ENCODE measurements at regions not wholly inside any gene's neighbourhood (a gene's known extent, or its start where the extent isn't known, plus 50 kb on each side); places are given as distances from the start of the nearest gene placed in this dataset.
"Not testable (repeated sequence)": the region's sequence is repeated elsewhere in the genome, so short reads cannot be mapped to it uniquely, and the experiment has no call there.

DNA sequence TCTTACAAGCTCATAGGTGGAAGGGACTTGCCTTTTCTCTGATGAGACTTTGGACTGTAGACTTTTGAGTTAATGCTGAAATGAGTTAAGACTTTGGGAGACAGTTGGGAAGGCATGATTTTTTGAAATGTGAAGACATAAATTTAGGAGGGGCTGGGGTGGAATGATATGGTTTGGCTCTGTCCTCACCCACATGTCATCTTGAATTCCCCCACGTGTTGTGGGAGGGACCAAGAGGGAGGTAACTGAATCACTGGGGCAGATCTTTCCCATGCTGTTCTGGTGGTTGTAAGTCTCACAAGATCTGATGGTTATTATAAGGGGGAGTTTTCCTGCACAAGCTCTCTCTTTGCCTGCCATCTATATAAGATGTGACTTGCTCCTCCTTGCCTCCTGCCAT is 777.9 kb downstream of the CENPC start:
- Histone ChIP-seq H3K36me3 (no peaks in the 10 kb centered on the region), H3K4me1 (no peaks in the 10 kb centered on the region), H3K9me3 (no peaks in the 10 kb centered on the region), H3K4me3 (no peak overlapping the region), H3K27me3 (no peaks in the 10 kb centered on the region), H3K27ac (no peak overlapping the region)
- TF ChIP-seq POLR2A (IDR thresholded peaks at IDR 0.05): no peak
- TF ChIP-seq, protein P1, sequence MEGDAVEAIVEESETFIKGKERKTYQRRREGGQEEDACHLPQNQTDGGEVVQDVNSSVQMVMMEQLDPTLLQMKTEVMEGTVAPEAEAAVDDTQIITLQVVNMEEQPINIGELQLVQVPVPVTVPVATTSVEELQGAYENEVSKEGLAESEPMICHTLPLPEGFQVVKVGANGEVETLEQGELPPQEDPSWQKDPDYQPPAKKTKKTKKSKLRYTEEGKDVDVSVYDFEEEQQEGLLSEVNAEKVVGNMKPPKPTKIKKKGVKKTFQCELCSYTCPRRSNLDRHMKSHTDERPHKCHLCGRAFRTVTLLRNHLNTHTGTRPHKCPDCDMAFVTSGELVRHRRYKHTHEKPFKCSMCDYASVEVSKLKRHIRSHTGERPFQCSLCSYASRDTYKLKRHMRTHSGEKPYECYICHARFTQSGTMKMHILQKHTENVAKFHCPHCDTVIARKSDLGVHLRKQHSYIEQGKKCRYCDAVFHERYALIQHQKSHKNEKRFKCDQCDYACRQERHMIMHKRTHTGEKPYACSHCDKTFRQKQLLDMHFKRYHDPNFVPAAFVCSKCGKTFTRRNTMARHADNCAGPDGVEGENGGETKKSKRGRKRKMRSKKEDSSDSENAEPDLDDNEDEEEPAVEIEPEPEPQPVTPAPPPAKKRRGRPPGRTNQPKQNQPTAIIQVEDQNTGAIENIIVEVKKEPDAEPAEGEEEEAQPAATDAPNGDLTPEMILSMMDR (IDR thresholded peaks at IDR 0.05): no peak
- no peak for DNase-seq

DNA sequence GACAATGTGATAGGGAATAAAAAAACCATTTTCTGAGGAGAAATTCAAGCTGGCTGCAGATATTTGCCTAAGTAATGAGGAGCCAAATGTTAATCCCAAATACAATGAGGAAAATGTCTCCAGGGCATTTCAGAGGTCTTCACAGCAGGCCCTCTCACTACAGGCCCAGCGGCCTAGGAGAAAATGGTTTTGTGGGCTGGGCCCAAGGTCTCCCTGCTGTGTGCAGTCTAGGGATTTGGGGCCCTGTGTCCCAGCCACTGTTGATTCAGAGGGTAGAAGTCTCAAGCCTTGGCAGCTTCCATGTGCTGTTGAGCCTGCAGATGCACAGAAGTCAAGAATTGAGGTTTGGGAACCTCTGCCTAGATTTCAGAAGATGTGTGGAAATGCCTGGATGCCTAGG is 778.7 kb downstream of the CENPC start:
- Histone ChIP-seq H3K27me3 (no peaks in the 10 kb centered on the region), H3K27ac (no peak overlapping the region), H3K4me3 (no peak overlapping the region), H3K4me1 (no peaks in the 10 kb centered on the region), H3K36me3 (no peaks in the 10 kb centered on the region), H3K9me3 (no peaks in the 10 kb centered on the region)
- no peak for DNase-seq
- TF ChIP-seq, protein P1 (IDR thresholded peaks at IDR 0.05): no peak
- no peak for TF ChIP-seq POLR2A (IDR thresholded peaks at IDR 0.05)

- H3K4me1 ChIP-seq: no peaks in the 10 kb centered on the region
- no peaks in the 10 kb centered on the region for H3K27me3 ChIP-seq
- H3K9me3 ChIP-seq: no peaks in the 10 kb centered on the region
- no peak for TF ChIP-seq POLR2A (IDR thresholded peaks at IDR 0.05)
- TF ChIP-seq, protein P1 (IDR thresholded peaks at IDR 0.05): no peak
- H3K4me3 ChIP-seq: no peak overlapping the region
- no peak for DNase-seq
- no peak overlapping the region for H3K27ac ChIP-seq
- H3K36me3 ChIP-seq: no peaks in the 10 kb centered on the region
Observed at GRCh38 chr4:66750273-66750672, 795.0 kb downstream of the CENPC start.

- not testable (repeated sequence) for H3K4me3 ChIP-seq, H3K9me3 ChIP-seq, H3K27ac ChIP-seq, H3K27me3 ChIP-seq, H3K4me1 ChIP-seq, DNase-seq, H3K36me3 ChIP-seq
Observed at GRCh38 chr4:66746918-66747317, 798.4 kb downstream of the CENPC start.

GRCh38 chr4:66741081-66741480 is 804.2 kb downstream of the CENPC start:
- Histone ChIP-seq H3K4me3 (no peak overlapping the region), H3K4me1 (no peaks in the 10 kb centered on the region), H3K36me3 (no peaks in the 10 kb centered on the region), H3K9me3 (no peaks in the 10 kb centered on the region), H3K27me3 (no peaks in the 10 kb centered on the region), H3K27ac (no peak overlapping the region)
- no peak for DNase-seq
- TF ChIP-seq, protein P1 (IDR thresholded peaks at IDR 0.05): no peak
- TF ChIP-seq POLR2A (IDR thresholded peaks at IDR 0.05): no peak

DNA sequence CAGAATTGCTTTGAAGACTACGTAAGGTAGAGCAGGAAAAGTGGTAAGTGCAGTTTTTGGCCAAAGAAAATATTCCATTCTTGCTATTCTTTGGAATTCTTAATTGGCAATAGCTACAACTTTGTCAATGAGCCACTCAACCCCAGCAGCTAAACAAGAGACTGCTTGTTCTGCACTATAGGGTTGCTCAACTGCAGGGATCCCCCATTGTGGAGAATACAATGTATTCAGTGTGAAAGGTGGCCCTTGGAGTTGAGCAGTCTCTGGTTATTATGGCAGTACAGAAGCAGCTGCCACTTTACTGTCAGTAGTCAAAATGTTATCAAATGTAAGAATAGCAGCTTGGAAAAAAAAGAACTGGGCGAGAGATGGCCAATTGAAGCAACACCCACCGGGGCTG is 808.7 kb downstream of the CENPC start:
- H3K4me3 ChIP-seq: no peak overlapping the region
- DNase-seq: no peak
- H3K4me1 ChIP-seq: no peaks in the 10 kb centered on the region
- TF ChIP-seq POLR2A (IDR thresholded peaks at IDR 0.05): no peak
- TF ChIP-seq, protein P1 (IDR thresholded peaks at IDR 0.05): no peak
- no peak overlapping the region for H3K27ac ChIP-seq
- H3K27me3 ChIP-seq: no peaks in the 10 kb centered on the region
- no peaks in the 10 kb centered on the region for H3K36me3 ChIP-seq
- no peaks in the 10 kb centered on the region for H3K9me3 ChIP-seq
